ENCODE measurements at regions not wholly inside any gene's neighbourhood (a gene's known extent, or its start where the extent isn't known, plus 50 kb on each side); places are given as distances from the start of the nearest gene placed in this dataset.
A peak's percentile ranks its signal among the peaks of the same experiment; 100 is the strongest.

- Histone ChIP-seq H3K4me3 (ENCODE audit: low read depth, low read length) (no peak overlapping the region), H3K27ac (no peak overlapping the region), H3K36me3 (no peaks in the 10 kb centered on the region), H3K27me3 (ENCODE audit: insufficient read depth, low read depth, severe bottlenecking) (no peaks in the 10 kb centered on the region), H3K9me3 (ENCODE audit: severe bottlenecking) (no peaks in the 10 kb centered on the region)
- DNase-seq, result no peak
- TF ChIP-seq, protein P1, sequence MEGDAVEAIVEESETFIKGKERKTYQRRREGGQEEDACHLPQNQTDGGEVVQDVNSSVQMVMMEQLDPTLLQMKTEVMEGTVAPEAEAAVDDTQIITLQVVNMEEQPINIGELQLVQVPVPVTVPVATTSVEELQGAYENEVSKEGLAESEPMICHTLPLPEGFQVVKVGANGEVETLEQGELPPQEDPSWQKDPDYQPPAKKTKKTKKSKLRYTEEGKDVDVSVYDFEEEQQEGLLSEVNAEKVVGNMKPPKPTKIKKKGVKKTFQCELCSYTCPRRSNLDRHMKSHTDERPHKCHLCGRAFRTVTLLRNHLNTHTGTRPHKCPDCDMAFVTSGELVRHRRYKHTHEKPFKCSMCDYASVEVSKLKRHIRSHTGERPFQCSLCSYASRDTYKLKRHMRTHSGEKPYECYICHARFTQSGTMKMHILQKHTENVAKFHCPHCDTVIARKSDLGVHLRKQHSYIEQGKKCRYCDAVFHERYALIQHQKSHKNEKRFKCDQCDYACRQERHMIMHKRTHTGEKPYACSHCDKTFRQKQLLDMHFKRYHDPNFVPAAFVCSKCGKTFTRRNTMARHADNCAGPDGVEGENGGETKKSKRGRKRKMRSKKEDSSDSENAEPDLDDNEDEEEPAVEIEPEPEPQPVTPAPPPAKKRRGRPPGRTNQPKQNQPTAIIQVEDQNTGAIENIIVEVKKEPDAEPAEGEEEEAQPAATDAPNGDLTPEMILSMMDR (IDR thresholded peaks at IDR 0.05; ENCODE audit: low read depth, low read length), result no peak
These were observed 191.1 kb downstream of the RSL24D1 start for GRCh38 chr15:55005679-55006078.

GRCh38 chr15:55003965-55004873, 192.5 kb downstream of the RSL24D1 start:
- Histone ChIP-seq H3K27ac (no peak overlapping the region), H3K4me3 (ENCODE audit: low read depth, low read length) (no peak overlapping the region), H3K27me3 (ENCODE audit: insufficient read depth, low read depth, severe bottlenecking) (no peaks in the 10 kb centered on the region), H3K9me3 (ENCODE audit: severe bottlenecking) (no peaks in the 10 kb centered on the region), H3K36me3 (no peaks in the 10 kb centered on the region)
- no peak for DNase-seq
- TF ChIP-seq, protein P1 (IDR thresholded peaks at IDR 0.05; ENCODE audit: low read depth, low read length), result no peak

DNA sequence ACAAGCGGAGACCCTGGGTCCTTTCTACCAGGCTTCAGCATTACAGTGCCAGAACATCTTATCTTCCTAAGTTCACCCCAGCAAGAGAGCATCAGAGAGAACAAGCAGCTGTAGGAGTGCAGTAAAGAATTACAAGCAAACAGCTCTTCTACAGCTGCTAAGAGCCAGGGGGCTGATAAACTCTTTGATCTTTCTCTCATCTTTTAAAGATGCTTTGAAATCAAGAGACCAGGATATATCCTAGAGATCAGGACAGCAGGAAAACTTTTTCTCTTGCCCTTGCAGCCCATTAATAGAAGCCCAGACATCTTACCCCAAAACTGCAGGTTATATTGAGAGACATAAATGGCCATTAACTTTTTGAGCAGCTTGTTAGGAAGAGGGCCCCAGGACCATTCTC, 198.1 kb downstream of the RSL24D1 start:
- no peak for DNase-seq
- TF ChIP-seq, protein P1 (IDR thresholded peaks at IDR 0.05; ENCODE audit: low read depth, low read length), result no peak

DNA sequence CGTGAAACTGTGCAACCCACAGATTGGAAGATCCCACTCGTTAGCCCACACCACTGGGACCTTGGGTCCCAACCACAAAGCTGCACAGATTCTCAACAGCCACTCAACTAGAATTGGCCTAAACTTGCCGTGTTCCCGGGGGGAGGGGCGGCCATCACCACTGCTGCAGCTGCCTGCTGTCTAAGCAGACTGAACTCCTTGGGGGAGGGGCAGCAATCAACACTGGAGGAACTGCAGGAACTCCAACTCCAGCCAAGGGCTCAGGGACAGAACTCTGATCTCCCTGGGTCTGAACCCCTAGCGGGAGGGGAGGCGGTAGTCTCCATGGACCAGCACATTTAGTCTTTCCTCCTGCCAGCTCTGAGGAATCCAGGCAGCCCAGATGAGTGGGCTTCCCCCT, 205.9 kb downstream of the RSL24D1 start:
- H3K4me3 ChIP-seq (ENCODE audit: low read depth, low read length), result no peak overlapping the region
- TF ChIP-seq, protein P1 (IDR thresholded peaks at IDR 0.05; ENCODE audit: low read depth, low read length), result no peak
- H3K36me3 ChIP-seq, result no peaks in the 10 kb centered on the region
- H3K27me3 ChIP-seq (ENCODE audit: insufficient read depth, low read depth, severe bottlenecking), result peaks cover 5% of the 10 kb centered on the region
- DNase-seq, result peak; percentile 8
- H3K27ac ChIP-seq, result no peak overlapping the region
- no peaks in the 10 kb centered on the region for H3K9me3 ChIP-seq (ENCODE audit: severe bottlenecking)

More for the DNA sequence above, 198.1 kb downstream of the RSL24D1 start:
- no peak overlapping the region for H3K27ac ChIP-seq
- H3K27me3 ChIP-seq (ENCODE audit: insufficient read depth, low read depth, severe bottlenecking), result no peaks in the 10 kb centered on the region
- H3K4me3 ChIP-seq (ENCODE audit: low read depth, low read length), result no peak overlapping the region
- no peaks in the 10 kb centered on the region for H3K36me3 ChIP-seq
- no peaks in the 10 kb centered on the region for H3K9me3 ChIP-seq (ENCODE audit: severe bottlenecking)

DNA sequence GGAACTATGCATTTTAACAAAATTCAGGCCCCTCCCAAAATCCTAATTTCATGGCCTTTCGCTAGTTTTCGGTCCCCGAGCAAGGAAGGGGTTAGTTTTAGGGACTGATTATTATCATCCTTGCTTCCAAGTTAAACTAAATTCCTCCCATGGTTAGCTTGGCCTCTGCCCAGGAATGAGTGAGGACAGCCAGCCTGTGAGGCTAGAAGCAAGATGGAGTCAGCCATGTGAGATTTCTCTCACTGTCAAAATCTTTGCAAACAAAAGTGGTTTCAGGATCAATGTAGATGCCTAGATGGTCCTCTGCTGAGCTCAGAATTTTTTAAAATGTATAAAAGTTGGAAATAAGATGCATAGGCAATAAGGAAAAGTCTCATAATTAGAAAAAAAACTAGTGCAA, 208.9 kb downstream of the RSL24D1 start:
- Histone ChIP-seq H3K36me3 (no peaks in the 10 kb centered on the region), H3K27ac (no peak overlapping the region), H3K9me3 (ENCODE audit: severe bottlenecking) (no peaks in the 10 kb centered on the region), H3K4me3 (ENCODE audit: low read depth, low read length) (no peak overlapping the region), H3K27me3 (ENCODE audit: insufficient read depth, low read depth, severe bottlenecking) (peaks cover 5% of the 10 kb centered on the region)
- no peak for DNase-seq
- TF ChIP-seq, protein P1 (IDR thresholded peaks at IDR 0.05; ENCODE audit: low read depth, low read length), result no peak

Data from WERI-Rb-1 (cell line).